Sigmoid colon (tissue), 6 donors: ENCODE measurements at regions not wholly inside any gene's neighbourhood (a gene's known extent, or its start where the extent isn't known, plus 50 kb on each side); places are given as distances from the start of the nearest gene placed in this dataset.

Experiments
- DNase-seq: peaks from one replicate; pipeline ENCODE4 v3.0.0-alpha.2; 2019
- H3K27ac ChIP-seq, 4 donors: fragments of 200-600 bp; sonication (generic); one replicate each; pipeline ENCODE4 v1.5.1; 2016 to 2019; ENCODE audit warnings: mild to moderate bottlenecking in 1 of 4
- H3K27me3 ChIP-seq, 3 donors: fragments of 200-600 bp; sonication (generic); one replicate each; pipeline ENCODE4 v1.5.1; 2019; ENCODE audit warnings: mild to moderate bottlenecking in 1 of 3
- H3K36me3 ChIP-seq, 4 donors: fragments of 200-600 bp; sonication (generic); one replicate each; pipeline ENCODE4 v1.5.1; 2016 to 2019
- H3K4me1 ChIP-seq, 4 donors: fragments of 200-600 bp; sonication (generic); one replicate each; pipeline ENCODE4 v1.5.1; 2017 to 2019
- H3K4me3 ChIP-seq, 4 donors: fragments of 200-600 bp; sonication (generic); one replicate each; pipeline ENCODE4 v1.5.1; 2017 to 2019; ENCODE audit warnings: mild to moderate bottlenecking in 2 of 4, moderate library complexity in 1 of 4
- H3K9me3 ChIP-seq, 4 donors: fragments of 200-600 bp in 3 of 4; sonication (generic) in 3 of 4; one replicate each; pipeline versions ENCODE4 v1.5.1 to v1.6.1; 2013 to 2019
- EP300 ChIP-seq, 4 donors: sonication (generic); formaldehyde crosslinking; IDR thresholded peaks; one replicate each; pipeline ENCODE4 v1.6.1; 2017; ENCODE audit warnings: antibody characterized with exemption in 4 of 4
- POLR2A ChIP-seq, 2 donors: fragments of 450-650 bp; IDR thresholded peaks; one replicate each; pipeline ENCODE4 v1.6.1; 2016; ENCODE audit warnings: antibody characterized with exemption in 2 of 2, mild to moderate bottlenecking in 2 of 2, moderate library complexity in 2 of 2
- POLR2AphosphoS5 ChIP-seq, 4 donors: sonication (generic); formaldehyde crosslinking; IDR thresholded peaks; one replicate each; pipeline ENCODE4 v1.6.1; 2017; ENCODE audit warnings: antibody characterized with exemption in 4 of 4
- WGBS, 2 donors: extraction: QIAGEN DNeasy Blood & Tissue Kit; methylation state at CpG; one replicate each; pipeline ENCODE4 v1.1.7; 2013; 5-methylcytosine and 5-hydroxymethylcytosine counted together
- intact Hi-C: fragments of 100-400 bp; cut with DNase I; formaldehyde crosslinking; loops from one replicate; pipeline ENCODE4 v1.15.1; 2023
- TF ChIP-seq, protein P1 (sequence below), 4 experiments: fragments of 450-650 bp in 3 of 4; fragments of 200-600 bp in 1 of 4; IDR thresholded peaks; one replicate each; pipeline ENCODE4 v1.5.1; 2016 to 2019; ENCODE audit warnings: antibody characterized with exemption in 4 of 4, mild to moderate bottlenecking in 3 of 4, moderate library complexity in 2 of 4
- donor health status: healthy with polysubstance abuse.
- donor health status: healthy.

DNA sequence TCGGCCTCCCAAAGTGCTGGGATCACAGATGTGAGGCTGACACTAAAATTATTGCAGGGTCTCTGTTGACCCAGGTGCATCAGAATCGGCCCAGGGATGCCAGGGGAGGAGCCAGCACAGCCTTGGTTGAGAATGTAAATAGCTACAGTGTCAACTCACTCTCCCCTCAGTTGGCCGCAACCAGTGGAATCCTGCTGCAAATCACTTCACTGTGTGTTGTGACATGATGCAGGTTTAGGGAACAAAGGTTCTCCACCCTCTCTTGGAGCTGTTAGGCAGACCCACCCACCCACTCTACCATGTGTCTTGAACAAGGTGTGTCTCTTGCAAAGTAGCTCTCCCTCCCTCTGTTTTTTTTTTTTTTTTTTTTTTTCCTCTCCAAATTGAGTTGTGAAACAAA, 60.5 kb upstream of the SOD1 start:
- H3K4me1 ChIP-seq, result no peaks in the 10 kb centered on the region
- no peaks in the 10 kb centered on the region for H3K9me3 ChIP-seq
- DNase-seq, result no peak
- H3K36me3 ChIP-seq, result no peaks in the 10 kb centered on the region
- intact Hi-C loops, result no loop called here
- 57 to 62% methylated on average over 3 of the region's 3 CpGs for WGBS, 2 donors
- TF ChIP-seq POLR2AphosphoS5 (IDR thresholded peaks at IDR 0.05) (no peak), EP300 (IDR thresholded peaks at IDR 0.05) (no peak), POLR2A (IDR thresholded peaks at IDR 0.05) (no peak)
- TF ChIP-seq, protein P1, sequence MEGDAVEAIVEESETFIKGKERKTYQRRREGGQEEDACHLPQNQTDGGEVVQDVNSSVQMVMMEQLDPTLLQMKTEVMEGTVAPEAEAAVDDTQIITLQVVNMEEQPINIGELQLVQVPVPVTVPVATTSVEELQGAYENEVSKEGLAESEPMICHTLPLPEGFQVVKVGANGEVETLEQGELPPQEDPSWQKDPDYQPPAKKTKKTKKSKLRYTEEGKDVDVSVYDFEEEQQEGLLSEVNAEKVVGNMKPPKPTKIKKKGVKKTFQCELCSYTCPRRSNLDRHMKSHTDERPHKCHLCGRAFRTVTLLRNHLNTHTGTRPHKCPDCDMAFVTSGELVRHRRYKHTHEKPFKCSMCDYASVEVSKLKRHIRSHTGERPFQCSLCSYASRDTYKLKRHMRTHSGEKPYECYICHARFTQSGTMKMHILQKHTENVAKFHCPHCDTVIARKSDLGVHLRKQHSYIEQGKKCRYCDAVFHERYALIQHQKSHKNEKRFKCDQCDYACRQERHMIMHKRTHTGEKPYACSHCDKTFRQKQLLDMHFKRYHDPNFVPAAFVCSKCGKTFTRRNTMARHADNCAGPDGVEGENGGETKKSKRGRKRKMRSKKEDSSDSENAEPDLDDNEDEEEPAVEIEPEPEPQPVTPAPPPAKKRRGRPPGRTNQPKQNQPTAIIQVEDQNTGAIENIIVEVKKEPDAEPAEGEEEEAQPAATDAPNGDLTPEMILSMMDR (IDR thresholded peaks at IDR 0.05), result no peak
- H3K4me3 ChIP-seq, result no peak overlapping the region
- no peaks in the 10 kb centered on the region for H3K27me3 ChIP-seq
- no peak overlapping the region for H3K27ac ChIP-seq

GRCh38 chr21:31597683-31598082, 61.8 kb upstream of the SOD1 start:
- 88% methylated on average over 14 of the region's 14 CpGs for WGBS, 2 donors

GRCh38 chr21:31596055-31596454, 63.4 kb upstream of the SOD1 start:
- H3K9me3 ChIP-seq, result no peaks in the 10 kb centered on the region
- 89 to 95% methylated on average over 8 of the region's 8 CpGs for WGBS, 2 donors
- intact Hi-C loops, result no loop called here

More at GRCh38 chr21:31597683-31598082, 61.8 kb upstream of the SOD1 start:
- Histone ChIP-seq H3K4me3 (no peak overlapping the region), H3K4me1 (no peaks in the 10 kb centered on the region), H3K36me3 (no peaks in the 10 kb centered on the region), H3K27me3 (no peaks in the 10 kb centered on the region), H3K27ac (no peak overlapping the region), H3K9me3 (no peaks in the 10 kb centered on the region)
- DNase-seq, result no peak
- no peak for TF ChIP-seq POLR2A (IDR thresholded peaks at IDR 0.05)
- TF ChIP-seq POLR2AphosphoS5 (IDR thresholded peaks at IDR 0.05), result no peak
- TF ChIP-seq, protein P1 (IDR thresholded peaks at IDR 0.05), result no peak
- no peak for TF ChIP-seq EP300 (IDR thresholded peaks at IDR 0.05)
- intact Hi-C loops, result no loop called here

DNA sequence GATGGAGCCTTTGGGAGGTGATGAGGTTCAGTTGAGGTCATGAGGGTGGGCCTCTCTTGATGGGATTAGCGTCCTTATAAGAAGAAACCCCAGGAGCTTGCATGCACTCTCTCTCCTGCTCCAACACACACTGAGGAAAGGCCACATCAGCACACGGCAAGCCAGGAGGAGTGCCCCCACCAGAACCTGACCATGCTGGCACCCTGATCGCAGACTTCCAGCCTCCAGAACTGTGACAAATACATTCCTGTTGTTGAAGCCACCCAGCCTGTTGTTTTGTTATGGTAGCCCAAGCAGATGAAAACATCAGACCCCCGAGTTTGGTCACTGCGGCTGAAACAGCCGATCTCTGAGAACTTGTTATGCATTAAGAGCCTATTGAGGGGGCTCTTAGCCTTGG, 64.8 kb upstream of the SOD1 start:
- WGBS, 2 donors, result 92 to 93% methylated on average over 6 of the region's 6 CpGs
- no peak overlapping the region for H3K4me3 ChIP-seq
- H3K36me3 ChIP-seq, result no peaks in the 10 kb centered on the region
- H3K27ac ChIP-seq, result no peak overlapping the region
- intact Hi-C loops, result no loop called here
- H3K4me1 ChIP-seq, result no peaks in the 10 kb centered on the region
- TF ChIP-seq, protein P1 (IDR thresholded peaks at IDR 0.05), result no peak
- TF ChIP-seq EP300 (IDR thresholded peaks at IDR 0.05) (no peak), POLR2A (IDR thresholded peaks at IDR 0.05) (no peak), POLR2AphosphoS5 (IDR thresholded peaks at IDR 0.05) (no peak)
- H3K27me3 ChIP-seq, result no peaks in the 10 kb centered on the region
- H3K9me3 ChIP-seq, result no peaks in the 10 kb centered on the region
- DNase-seq, result no peak

More at GRCh38 chr21:31596055-31596454, 63.4 kb upstream of the SOD1 start:
- Histone ChIP-seq H3K4me1 (no peaks in the 10 kb centered on the region), H3K4me3 (no peak overlapping the region), H3K36me3 (no peaks in the 10 kb centered on the region), H3K27me3 (no peaks in the 10 kb centered on the region), H3K27ac (no peak overlapping the region)
- DNase-seq, result no peak
- TF ChIP-seq EP300 (IDR thresholded peaks at IDR 0.05), result no peak
- TF ChIP-seq POLR2A (IDR thresholded peaks at IDR 0.05), result no peak

- intact Hi-C loops, result no loop called here
- Histone ChIP-seq H3K27ac (no peak overlapping the region), H3K27me3 (no peaks in the 10 kb centered on the region), H3K4me3 (no peak overlapping the region), H3K4me1 (no peaks in the 10 kb centered on the region), H3K36me3 (no peaks in the 10 kb centered on the region), H3K9me3 (no peaks in the 10 kb centered on the region)
- DNase-seq, result no peak
- 80 to 88% methylated on average over 3 of the region's 3 CpGs for WGBS, 2 donors
- TF ChIP-seq POLR2AphosphoS5 (IDR thresholded peaks at IDR 0.05), result no peak
- TF ChIP-seq EP300 (IDR thresholded peaks at IDR 0.05), result no peak
- TF ChIP-seq, protein P1 (IDR thresholded peaks at IDR 0.05), result no peak
Observed at GRCh38 chr21:31594279-31594678, 65.2 kb upstream of the SOD1 start.
